Osteoblast (primary cell): ENCODE measurements at regions not wholly inside any gene's neighbourhood (a gene's known extent, or its start where the extent isn't known, plus 50 kb on each side); places are given as distances from the start of the nearest gene placed in this dataset.
A peak's percentile ranks its signal among the peaks of the same experiment; 100 is the strongest.

Source experiments
- DNase-seq: peaks from one replicate; pipeline ENCODE4 v3.0.0; 2011; ENCODE audit warnings: low spot score, mixed read lengths; ENCODE audit not compliant: insufficient read length; ENCODE audit errors: missing footprints
- H2AFZ ChIP-seq: 2 replicates; pipeline ENCODE4 v1.6.0; 2011; ENCODE audit warnings: mild to moderate bottlenecking, low read length
- H3K27ac ChIP-seq: 2 replicates; pipeline ENCODE4 v1.5.1; 2011; ENCODE audit warnings: mild to moderate bottlenecking, low read depth, low read length, moderate library complexity
- H3K27me3 ChIP-seq: 2 replicates; pipeline ENCODE4 v1.6.0; 2012; ENCODE audit warnings: mild to moderate bottlenecking, control low read depth, inconsistent platforms, low read length, moderate library complexity; ENCODE audit not compliant: insufficient read depth
- H3K36me3 ChIP-seq: 2 replicates; pipeline ENCODE4 v1.5.1; 2011; ENCODE audit warnings: mild to moderate bottlenecking, low read length, control low read depth, moderate library complexity; ENCODE audit not compliant: insufficient read depth
- H3K4me1 ChIP-seq: 2 replicates; pipeline ENCODE4 v1.5.1; 2011; ENCODE audit warnings: mild to moderate bottlenecking, low read length, control low read depth, moderate library complexity; ENCODE audit not compliant: insufficient read depth
- H3K4me2 ChIP-seq: 2 replicates; pipeline ENCODE4 v1.6.0; 2011; ENCODE audit warnings: mild to moderate bottlenecking, low read length; ENCODE audit not compliant: insufficient read depth
- H3K4me3 ChIP-seq: fragments of 200-600 bp; sonication (generic); 3 replicates; pipeline ENCODE4 v1.5.1; 2012; ENCODE audit warnings: mild to moderate bottlenecking, low read length, inconsistent platforms; ENCODE audit not compliant: insufficient read depth
- H3K79me2 ChIP-seq: 2 replicates; pipeline ENCODE4 v1.6.0; 2012; ENCODE audit warnings: mild to moderate bottlenecking, low read length, control low read depth, inconsistent platforms; ENCODE audit not compliant: insufficient read depth
- H3K9me3 ChIP-seq: 2 replicates; pipeline ENCODE4 v1.5.1; 2011; ENCODE audit warnings: low read depth, low read length, control low read depth
- H4K20me1 ChIP-seq: 2 replicates; pipeline ENCODE4 v1.6.0; 2012; ENCODE audit warnings: mild to moderate bottlenecking, low read length, control low read depth; ENCODE audit not compliant: insufficient read depth
- CTCF ChIP-seq: IDR thresholded peaks from 2 replicates; pipeline ENCODE4 v1.5.1; 2011; ENCODE audit warnings: mild to moderate bottlenecking, low read depth, low read length, moderate library complexity; ENCODE audit errors: extremely low read depth

DNA sequence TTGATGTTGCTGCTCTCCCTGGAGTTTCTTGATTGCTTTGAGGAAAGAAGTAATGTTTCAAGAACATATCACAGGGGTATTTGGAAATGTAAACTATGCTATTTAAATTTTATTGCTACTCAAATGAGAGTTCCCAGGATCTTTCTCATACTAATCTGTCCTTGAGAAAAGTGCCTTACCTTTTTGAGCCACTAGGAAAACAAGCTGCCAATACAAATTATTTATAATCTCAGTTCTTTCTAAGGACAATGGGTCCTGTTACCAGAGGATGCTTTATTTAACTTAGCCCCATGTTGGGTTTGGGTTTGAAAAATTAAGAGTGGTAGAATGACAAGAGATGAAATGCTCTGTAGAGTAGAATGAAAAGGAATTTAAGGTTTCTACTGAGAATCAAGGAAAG, 258.2 kb upstream of the PRKD1 start:
- TF ChIP-seq CTCF, result no peak
- H3K27ac ChIP-seq, result no peak overlapping the region

DNA sequence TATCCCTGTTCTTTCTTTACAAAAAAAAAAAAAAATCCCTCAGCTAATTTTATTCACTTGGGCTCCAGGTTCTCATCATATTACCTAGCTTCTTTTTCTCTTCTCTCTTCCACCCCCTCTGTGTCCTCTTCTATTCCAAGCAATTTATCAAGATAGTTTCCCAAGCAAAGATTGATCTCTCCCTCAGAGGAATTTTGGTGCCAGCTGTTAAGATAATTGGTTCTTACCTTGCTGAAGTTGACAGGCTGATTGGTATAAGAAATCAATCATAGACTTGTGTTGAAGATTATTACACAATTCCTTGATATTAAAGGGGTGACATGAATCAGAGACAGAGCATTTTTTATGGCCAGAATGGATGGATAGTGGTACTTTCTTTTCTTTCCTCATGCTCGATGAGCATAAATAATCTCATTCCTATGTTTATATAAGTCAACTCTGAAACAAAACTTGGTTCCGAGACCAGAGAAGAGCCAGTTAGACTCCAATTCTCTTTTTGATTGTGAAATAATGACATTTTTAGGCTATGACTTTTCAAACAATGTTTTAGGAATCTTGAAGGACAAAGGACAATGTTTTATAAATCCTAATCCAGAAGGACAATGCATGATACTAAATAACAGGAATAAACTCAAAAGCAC, 264.1 kb upstream of the PRKD1 start:
- Histone ChIP-seq H3K27me3 (no peaks in the 10 kb centered on the region), H3K4me3 (no peak overlapping the region), H3K9me3 (no peaks in the 10 kb centered on the region), H3K36me3 (no peaks in the 10 kb centered on the region), H3K4me1 (peaks cover 53% of the 10 kb centered on the region), H3K4me2 (peak overlapping the region; percentile 64), H4K20me1 (no peaks in the 10 kb centered on the region), H2AFZ (peak overlapping the region; percentile 54), H3K79me2 (no peaks in the 10 kb centered on the region), H3K27ac (peak overlapping the region; percentile 91)
- no peak for TF ChIP-seq CTCF
- no peak for DNase-seq

More for the DNA sequence above, 258.2 kb upstream of the PRKD1 start:
- Histone ChIP-seq H3K27me3 (no peaks in the 10 kb centered on the region), H4K20me1 (no peaks in the 10 kb centered on the region), H3K4me1 (peaks cover 3% of the 10 kb centered on the region), H3K36me3 (no peaks in the 10 kb centered on the region), H3K4me2 (no peak overlapping the region), H3K4me3 (no peak overlapping the region), H2AFZ (peak overlapping the region; percentile 6), H3K79me2 (no peaks in the 10 kb centered on the region), H3K9me3 (no peaks in the 10 kb centered on the region)
- DNase-seq, result no peak

- H3K36me3 ChIP-seq, result no peaks in the 10 kb centered on the region
- no peaks in the 10 kb centered on the region for H3K9me3 ChIP-seq
- H3K79me2 ChIP-seq, result no peaks in the 10 kb centered on the region
- no peak for TF ChIP-seq CTCF
- peaks cover 54% of the 10 kb centered on the region for H3K4me1 ChIP-seq
- no peak overlapping the region for H2AFZ ChIP-seq
- peak overlapping the region; percentile 80 for H3K4me2 ChIP-seq
- no peak overlapping the region for H3K4me3 ChIP-seq
- H4K20me1 ChIP-seq, result no peaks in the 10 kb centered on the region
- DNase-seq, result no peak
- no peaks in the 10 kb centered on the region for H3K27me3 ChIP-seq
- H3K27ac ChIP-seq, result peak overlapping the region; percentile 91
Measured at GRCh38 chr14:30193101-30193500, 265.5 kb upstream of the PRKD1 start.

DNA sequence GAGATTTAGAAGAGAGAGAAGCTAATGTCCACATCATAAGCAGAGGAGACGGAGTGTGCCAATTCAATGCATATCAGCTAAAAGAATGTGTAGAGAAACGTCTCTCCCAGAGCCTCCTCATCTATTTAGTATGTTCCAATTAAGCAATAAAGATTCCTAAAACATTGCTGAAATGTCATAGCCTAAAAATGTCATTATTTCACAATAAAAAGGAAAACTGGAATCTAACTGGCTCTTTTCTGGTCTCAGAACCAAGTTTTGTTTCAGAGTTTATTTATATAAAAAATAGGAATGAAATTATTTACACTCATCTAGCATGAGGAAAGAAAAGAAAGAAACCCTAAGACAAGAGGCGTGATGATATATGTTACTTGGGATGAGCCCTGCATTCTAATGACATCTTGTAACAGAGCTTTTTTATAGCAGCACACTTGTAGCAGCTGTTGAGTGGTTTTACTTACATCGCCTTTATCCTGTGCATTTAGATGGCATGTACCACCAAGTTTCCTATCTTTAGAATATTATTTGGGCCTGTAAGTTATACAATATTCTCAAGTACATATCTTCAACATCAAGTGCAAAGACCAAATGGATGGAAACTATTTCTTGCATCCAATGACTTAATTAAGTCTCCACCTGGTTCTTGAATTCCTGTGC, 266.3 kb upstream of the PRKD1 start:
- Histone ChIP-seq H3K36me3 (no peaks in the 10 kb centered on the region), H3K4me2 (peak overlapping the region; percentile 80), H3K27me3 (no peaks in the 10 kb centered on the region), H3K4me1 (peaks cover 54% of the 10 kb centered on the region), H3K9me3 (no peaks in the 10 kb centered on the region), H4K20me1 (no peaks in the 10 kb centered on the region), H2AFZ (peak overlapping the region; percentile 49), H3K27ac (peak overlapping the region; percentile 91), H3K79me2 (no peaks in the 10 kb centered on the region), H3K4me3 (no peak overlapping the region)
- TF ChIP-seq CTCF, result no peak
- DNase-seq, result peak; percentile 61
